ENCODE measurements at regions not wholly inside any gene's neighbourhood (a gene's known extent, or its start where the extent isn't known, plus 50 kb on each side); places are given as distances from the start of the nearest gene placed in this dataset.

- Histone ChIP-seq H4K20me1 (ENCODE audit: control insufficient read depth, extremely low read depth, insufficient read depth, low read length) (no peaks in the 10 kb centered on the region), H3K4me1 (ENCODE audit: control insufficient read depth, extremely low read depth, insufficient read depth, low read length) (no peaks in the 10 kb centered on the region), H2AFZ (ENCODE audit: low read length) (no peak overlapping the region), H3K27me3 (ENCODE audit: control insufficient read depth, insufficient read depth, low read length) (no peaks in the 10 kb centered on the region), H3K9me3 (ENCODE audit: control insufficient read depth, insufficient read depth, low read depth, low read length) (no peaks in the 10 kb centered on the region), H3K79me2 (ENCODE audit: control insufficient read depth, insufficient read depth, low read length) (no peaks in the 10 kb centered on the region), H3K4me2 (ENCODE audit: extremely low read depth, insufficient read depth, low read length) (no peak overlapping the region), H3K27ac (ENCODE audit: insufficient read depth, low read length) (no peak overlapping the region), H3K36me3 (ENCODE audit: control insufficient read depth, insufficient read depth, low read length) (no peaks in the 10 kb centered on the region), H3K4me3 (replicated peaks in 1 of 4; ENCODE audit: control extremely low read depth in 1 of 4, insufficient read depth in 1 of 4, low read depth in 3 of 4, low read length in 4 of 4) (no peak overlapping the region), H3K9ac (ENCODE audit: insufficient read depth, low read length) (no peak overlapping the region)
- no peak for DNase-seq (ENCODE audit: low read depth in 2 of 2)
- TF ChIP-seq CTCF (conservative IDR thresholded peaks at IDR 0.05 in 1 of 2, IDR thresholded peaks at IDR 0.05 in 1 of 2; ENCODE audit: low read depth in 1 of 2, low read length in 2 of 2) (no peak), EZH2 (IDR thresholded peaks at IDR 0.05; ENCODE audit: low read length, missing control alignments) (no peak)
Measured at GRCh38 chr11:116242006-116242405, 530.8 kb downstream of the BUD13 start.

- Histone ChIP-seq H4K20me1 (ENCODE audit: control insufficient read depth, extremely low read depth, insufficient read depth, low read length) (no peaks in the 10 kb centered on the region), H3K4me3 (replicated peaks in 1 of 4; ENCODE audit: control extremely low read depth in 1 of 4, insufficient read depth in 1 of 4, low read depth in 3 of 4, low read length in 4 of 4) (no peak overlapping the region), H3K27me3 (ENCODE audit: control insufficient read depth, insufficient read depth, low read length) (no peaks in the 10 kb centered on the region), H3K79me2 (ENCODE audit: control insufficient read depth, insufficient read depth, low read length) (no peaks in the 10 kb centered on the region), H2AFZ (ENCODE audit: low read length) (no peak overlapping the region), H3K4me2 (ENCODE audit: extremely low read depth, insufficient read depth, low read length) (no peak overlapping the region), H3K9me3 (ENCODE audit: control insufficient read depth, insufficient read depth, low read depth, low read length) (no peaks in the 10 kb centered on the region), H3K9ac (ENCODE audit: insufficient read depth, low read length) (no peak overlapping the region), H3K36me3 (ENCODE audit: control insufficient read depth, insufficient read depth, low read length) (no peaks in the 10 kb centered on the region), H3K4me1 (ENCODE audit: control insufficient read depth, extremely low read depth, insufficient read depth, low read length) (no peaks in the 10 kb centered on the region), H3K27ac (ENCODE audit: insufficient read depth, low read length) (no peak overlapping the region)
- TF ChIP-seq EZH2 (IDR thresholded peaks at IDR 0.05; ENCODE audit: low read length, missing control alignments) (no peak), CTCF (conservative IDR thresholded peaks at IDR 0.05 in 1 of 2, IDR thresholded peaks at IDR 0.05 in 1 of 2; ENCODE audit: low read depth in 1 of 2, low read length in 2 of 2) (no peak)
- DNase-seq (ENCODE audit: low read depth in 2 of 2), result peak in 1 of 2 donors; percentile 4
Measured at GRCh38 chr11:116240710-116241109, 532.1 kb downstream of the BUD13 start.

GRCh38 chr11:116239247-116239646 lies 533.5 kb downstream of the BUD13 start:
- Histone ChIP-seq H3K4me3 (replicated peaks in 1 of 4; ENCODE audit: control extremely low read depth in 1 of 4, insufficient read depth in 1 of 4, low read depth in 3 of 4, low read length in 4 of 4) (no peak overlapping the region), H3K27ac (ENCODE audit: insufficient read depth, low read length) (no peak overlapping the region), H3K79me2 (ENCODE audit: control insufficient read depth, insufficient read depth, low read length) (no peaks in the 10 kb centered on the region), H3K4me1 (ENCODE audit: control insufficient read depth, extremely low read depth, insufficient read depth, low read length) (no peaks in the 10 kb centered on the region), H4K20me1 (ENCODE audit: control insufficient read depth, extremely low read depth, insufficient read depth, low read length) (no peaks in the 10 kb centered on the region), H2AFZ (ENCODE audit: low read length) (no peak overlapping the region), H3K9me3 (ENCODE audit: control insufficient read depth, insufficient read depth, low read depth, low read length) (no peaks in the 10 kb centered on the region), H3K27me3 (ENCODE audit: control insufficient read depth, insufficient read depth, low read length) (no peaks in the 10 kb centered on the region), H3K36me3 (ENCODE audit: control insufficient read depth, insufficient read depth, low read length) (no peaks in the 10 kb centered on the region), H3K4me2 (ENCODE audit: extremely low read depth, insufficient read depth, low read length) (no peak overlapping the region), H3K9ac (ENCODE audit: insufficient read depth, low read length) (no peak overlapping the region)
- TF ChIP-seq EZH2 (IDR thresholded peaks at IDR 0.05; ENCODE audit: low read length, missing control alignments) (no peak), CTCF (conservative IDR thresholded peaks at IDR 0.05 in 1 of 2, IDR thresholded peaks at IDR 0.05 in 1 of 2; ENCODE audit: low read depth in 1 of 2, low read length in 2 of 2) (no peak)
- DNase-seq (ENCODE audit: low read depth in 2 of 2), result no peak
